HK-2 (cell line): ENCODE measurements at regions not wholly inside any gene's neighbourhood (a gene's known extent, or its start where the extent isn't known, plus 50 kb on each side); places are given as distances from the start of the nearest gene placed in this dataset.

Experiments
- DNase-seq: peaks from one replicate; pipeline ENCODE4 v3.0.0-alpha.2; 2018; ENCODE audit not compliant: unreplicated experiment

- DNase-seq = no peak
Observed at GRCh38 chr20:60976913-60977312, 275.1 kb upstream of the CDH4 start.

GRCh38 chr20:60977901-60978300 lies 274.2 kb upstream of the CDH4 start:
- DNase-seq = no peak

GRCh38 chr20:60984666-60985065 lies 267.4 kb upstream of the CDH4 start:
- DNase-seq = no peak

GRCh38 chr20:60986506-60987156 lies 265.4 kb upstream of the CDH4 start:
- no peak for DNase-seq

GRCh38 chr20:60990061-60990460 lies 262.0 kb upstream of the CDH4 start:
- no peak for DNase-seq

- DNase-seq = no peak
Observed at GRCh38 chr20:60990643-60991042, 261.4 kb upstream of the CDH4 start.

GRCh38 chr20:60993433-60994044 lies 258.5 kb upstream of the CDH4 start:
- no peak for DNase-seq

GRCh38 chr20:60999250-60999649 lies 252.8 kb upstream of the CDH4 start:
- DNase-seq = no peak

GRCh38 chr20:61002090-61002489 lies 250.0 kb upstream of the CDH4 start:
- no peak for DNase-seq

- no peak for DNase-seq
Observed at GRCh38 chr20:61014491-61014890, 237.6 kb upstream of the CDH4 start.

GRCh38 chr20:61015602-61016001 lies 236.5 kb upstream of the CDH4 start:
- no peak for DNase-seq

- DNase-seq = no peak
Observed at GRCh38 chr20:61019322-61019721, 232.7 kb upstream of the CDH4 start.

- no peak for DNase-seq
Observed at GRCh38 chr20:61023612-61024011, 228.4 kb upstream of the CDH4 start.

- no peak for DNase-seq
Observed at GRCh38 chr20:61024390-61024789, 227.7 kb upstream of the CDH4 start.

- DNase-seq = no peak
Observed at GRCh38 chr20:61025536-61025935, 226.5 kb upstream of the CDH4 start.

GRCh38 chr20:61026173-61026572 lies 225.9 kb upstream of the CDH4 start:
- no peak for DNase-seq

GRCh38 chr20:61026731-61027130 lies 225.3 kb upstream of the CDH4 start:
- DNase-seq = no peak

GRCh38 chr20:61027218-61027617 lies 224.8 kb upstream of the CDH4 start:
- no peak for DNase-seq

GRCh38 chr20:61030130-61030529 lies 221.9 kb upstream of the CDH4 start:
- DNase-seq = no peak

- no peak for DNase-seq
Observed at GRCh38 chr20:61031101-61031830, 220.8 kb upstream of the CDH4 start.

GRCh38 chr20:61037498-61037897 lies 214.6 kb upstream of the CDH4 start:
- DNase-seq = no peak

GRCh38 chr20:61041481-61041880 lies 210.6 kb upstream of the CDH4 start:
- no peak for DNase-seq
